ENCODE measurements at regions not wholly inside any gene's neighbourhood (a gene's known extent, or its start where the extent isn't known, plus 50 kb on each side); places are given as distances from the start of the nearest gene placed in this dataset.

DNA sequence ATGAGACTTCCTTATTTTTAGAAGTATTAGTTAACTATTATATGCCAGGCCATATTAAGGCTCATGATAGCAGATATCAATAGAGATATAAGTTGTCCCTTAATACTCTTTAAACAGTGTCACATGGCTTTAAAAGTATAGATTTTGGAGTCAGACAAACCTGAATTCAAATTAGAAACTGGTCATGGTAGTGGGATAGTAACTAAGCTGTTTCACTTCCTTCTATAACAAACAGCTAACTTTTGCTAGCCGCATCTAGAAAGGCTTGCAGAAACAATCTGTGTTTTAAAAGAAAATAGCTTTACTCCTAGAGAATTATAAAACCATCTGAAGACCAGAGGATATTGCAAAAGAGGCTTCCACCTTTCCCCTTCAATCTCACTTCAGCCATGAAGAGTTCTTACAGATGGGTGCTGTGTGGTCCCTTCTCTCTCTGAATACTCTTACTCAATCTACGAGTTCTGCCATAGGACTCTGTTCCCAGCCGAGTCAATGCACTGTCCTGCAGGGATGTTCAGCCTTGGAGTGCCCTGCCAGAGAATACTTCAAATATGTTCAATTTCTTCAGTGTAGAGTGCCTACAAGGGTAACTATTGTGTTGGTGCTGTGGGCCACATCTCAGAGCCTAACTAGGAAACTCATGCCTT lies 810.2 kb downstream of the EFNA5 start:
- intact Hi-C loops (cut with micrococcal nuclease): no loop called here
- no peaks in the 10 kb centered on the region for H3K36me3 Mint-ChIP-seq (ENCODE audit: low read depth)
- H3K4me1 Mint-ChIP-seq (ENCODE audit: low read depth): peaks cover 5% of the 10 kb centered on the region
- H3K27me3 Mint-ChIP-seq: no peaks in the 10 kb centered on the region
- no peak overlapping the region for H3K4me3 Mint-ChIP-seq
- H3K27ac Mint-ChIP-seq: no peak overlapping the region
- H3K9me3 Mint-ChIP-seq: no peaks in the 10 kb centered on the region

- H3K9me3 Mint-ChIP-seq: no peaks in the 10 kb centered on the region
- intact Hi-C loops (cut with micrococcal nuclease): no loop called here
- no peak overlapping the region for H3K27ac Mint-ChIP-seq
- no peaks in the 10 kb centered on the region for H3K36me3 Mint-ChIP-seq (ENCODE audit: low read depth)
- peaks cover 5% of the 10 kb centered on the region for H3K4me1 Mint-ChIP-seq (ENCODE audit: low read depth)
- no peaks in the 10 kb centered on the region for H3K27me3 Mint-ChIP-seq
- H3K4me3 Mint-ChIP-seq: no peak overlapping the region
These were observed 812.1 kb downstream of the EFNA5 start for GRCh38 chr5:106858616-106859015.

DNA sequence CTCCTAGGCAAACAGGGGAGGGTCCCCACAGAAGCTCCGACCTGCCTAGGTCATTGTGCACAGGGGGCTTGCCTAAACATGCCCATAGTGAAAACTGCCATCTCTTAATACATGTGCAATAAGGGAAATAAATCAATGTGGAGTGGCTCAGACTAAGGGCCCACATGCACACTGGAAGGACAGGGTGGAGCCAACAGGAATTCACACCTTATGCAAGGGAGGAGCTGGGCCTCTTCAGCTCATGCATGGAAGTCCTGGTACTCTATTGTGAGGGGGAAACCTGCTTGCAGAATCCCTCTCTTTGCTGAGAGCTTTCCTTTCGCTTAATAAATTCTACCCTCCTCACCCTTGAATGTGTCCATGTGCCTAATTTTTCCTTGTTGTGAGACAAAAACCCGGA lies 815.8 kb downstream of the EFNA5 start:
- Mint-ChIP-seq H3K4me1 (ENCODE audit: low read depth) (no peaks in the 10 kb centered on the region), H3K27ac (no peak overlapping the region), H3K4me3 (no peak overlapping the region), H3K36me3 (ENCODE audit: low read depth) (no peaks in the 10 kb centered on the region), H3K9me3 (no peaks in the 10 kb centered on the region), H3K27me3 (no peaks in the 10 kb centered on the region)
- intact Hi-C loops (cut with micrococcal nuclease): no loop called here

GRCh38 chr5:106854105-106854687 lies 816.5 kb downstream of the EFNA5 start:
- Mint-ChIP-seq H3K36me3 (ENCODE audit: low read depth) (no peaks in the 10 kb centered on the region), H3K4me3 (no peak overlapping the region), H3K4me1 (ENCODE audit: low read depth) (no peaks in the 10 kb centered on the region), H3K27me3 (no peaks in the 10 kb centered on the region), H3K27ac (no peak overlapping the region), H3K9me3 (no peaks in the 10 kb centered on the region)
- intact Hi-C loops (cut with micrococcal nuclease): no loop called here

GRCh38 chr5:106853266-106853665 lies 817.5 kb downstream of the EFNA5 start:
- H3K27ac Mint-ChIP-seq: no peak overlapping the region
- H3K4me1 Mint-ChIP-seq (ENCODE audit: low read depth): no peaks in the 10 kb centered on the region
- intact Hi-C loops (cut with micrococcal nuclease): no loop called here
- H3K9me3 Mint-ChIP-seq: no peaks in the 10 kb centered on the region
- no peaks in the 10 kb centered on the region for H3K27me3 Mint-ChIP-seq
- H3K4me3 Mint-ChIP-seq: no peak overlapping the region
- no peaks in the 10 kb centered on the region for H3K36me3 Mint-ChIP-seq (ENCODE audit: low read depth)

DNA sequence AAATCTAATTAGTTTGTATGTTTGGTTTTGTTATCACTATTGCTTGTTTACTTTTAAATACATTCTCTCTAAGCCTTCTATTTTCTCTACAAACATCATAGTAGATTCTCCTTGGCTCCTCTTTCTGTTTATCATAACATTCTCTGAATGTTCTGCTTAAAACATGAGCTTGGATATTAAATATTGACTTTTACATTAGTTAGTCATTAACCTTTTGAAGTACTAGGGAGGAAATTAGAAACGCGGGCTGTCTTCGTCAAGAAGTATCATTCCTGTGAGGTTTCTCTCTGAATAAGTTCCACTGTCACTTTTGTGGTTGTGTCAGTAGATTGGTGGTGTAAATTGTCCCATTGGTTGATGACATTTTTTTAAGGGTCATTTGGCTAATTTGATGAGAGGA lies 821.5 kb downstream of the EFNA5 start:
- Mint-ChIP-seq H3K9me3 (no peaks in the 10 kb centered on the region), H3K27me3 (no peaks in the 10 kb centered on the region), H3K4me3 (no peak overlapping the region), H3K36me3 (ENCODE audit: low read depth) (no peaks in the 10 kb centered on the region), H3K4me1 (ENCODE audit: low read depth) (no peaks in the 10 kb centered on the region), H3K27ac (no peak overlapping the region)
- intact Hi-C loops (cut with micrococcal nuclease): no loop called here

DNA sequence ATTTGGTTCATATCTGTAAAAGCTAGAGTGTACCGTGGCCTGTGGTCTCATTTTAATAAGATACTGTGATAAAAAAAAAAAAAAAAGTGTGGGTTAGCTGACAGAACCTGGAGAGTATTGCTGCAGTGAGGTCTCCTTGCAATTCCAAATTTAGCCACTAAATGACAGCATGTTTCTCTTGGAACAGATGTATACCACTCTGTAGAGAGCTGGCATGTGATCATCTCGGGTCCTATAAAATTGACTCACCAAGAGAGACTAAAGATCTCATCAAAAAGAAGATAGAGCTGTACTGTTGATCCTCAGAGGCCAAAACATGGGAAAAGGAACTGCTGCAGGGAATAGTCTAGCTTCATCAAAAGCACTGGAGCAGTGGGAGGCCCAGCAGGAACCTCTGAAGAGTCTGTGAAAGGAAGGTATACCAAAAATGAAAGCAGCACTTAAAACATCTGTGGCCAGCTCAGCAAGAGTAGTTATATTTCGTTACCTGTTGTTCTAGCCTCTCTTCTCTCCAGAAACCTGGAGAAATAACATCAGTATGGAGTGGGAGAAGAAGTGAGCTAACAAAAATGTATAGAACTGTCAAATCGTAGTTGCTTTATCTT lies 826.8 kb downstream of the EFNA5 start:
- intact Hi-C loops (cut with micrococcal nuclease): no loop called here
- Mint-ChIP-seq H3K36me3 (ENCODE audit: low read depth) (no peaks in the 10 kb centered on the region), H3K9me3 (peaks cover 12% of the 10 kb centered on the region), H3K27me3 (no peaks in the 10 kb centered on the region), H3K4me1 (ENCODE audit: low read depth) (no peaks in the 10 kb centered on the region), H3K27ac (no peak overlapping the region), H3K4me3 (no peak overlapping the region)

DNA sequence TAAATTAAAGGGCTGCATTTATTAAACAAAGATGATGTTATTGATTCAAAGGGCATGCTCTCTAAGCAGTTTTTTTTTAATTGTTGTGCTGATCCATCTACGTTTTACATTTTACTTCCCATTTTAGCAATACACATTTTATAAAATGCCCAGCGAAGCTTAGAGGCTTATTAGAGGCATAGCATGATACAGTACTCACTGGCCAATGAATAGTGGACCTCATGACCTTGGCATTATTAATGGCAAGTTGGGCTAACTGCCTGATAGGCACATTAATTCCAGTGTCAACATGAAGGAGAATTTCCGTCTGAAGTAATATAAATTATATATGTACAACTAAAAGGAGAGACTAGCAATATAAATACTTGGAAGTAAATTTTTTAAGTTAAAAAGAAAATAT lies 837.2 kb downstream of the EFNA5 start:
- Mint-ChIP-seq H3K4me3 (no peak overlapping the region), H3K36me3 (ENCODE audit: low read depth) (no peaks in the 10 kb centered on the region), H3K4me1 (ENCODE audit: low read depth) (no peaks in the 10 kb centered on the region), H3K9me3 (no peaks in the 10 kb centered on the region), H3K27me3 (no peaks in the 10 kb centered on the region), H3K27ac (no peak overlapping the region)
- intact Hi-C loops (cut with micrococcal nuclease): no loop called here

DNA sequence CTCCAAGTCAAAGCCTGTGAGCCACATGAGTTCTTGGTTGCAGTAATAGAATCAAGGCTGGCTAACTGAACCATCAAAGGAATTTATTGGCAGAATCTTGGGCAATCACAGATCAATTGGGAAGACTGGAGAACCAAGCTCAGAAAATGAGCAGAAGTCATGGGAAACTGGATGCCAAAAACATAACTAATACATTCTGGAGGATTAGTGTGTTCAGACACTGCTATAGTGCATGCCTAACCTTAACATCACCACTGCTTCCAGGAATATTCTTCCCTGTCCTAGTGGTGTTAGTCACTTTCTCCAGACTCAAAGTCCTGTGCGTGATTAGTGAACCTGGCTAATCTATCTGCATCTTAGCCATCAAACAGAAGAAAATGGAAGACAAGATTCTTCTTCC lies 843.7 kb downstream of the EFNA5 start:
- Mint-ChIP-seq H3K27me3 (no peaks in the 10 kb centered on the region), H3K27ac (no peak overlapping the region), H3K36me3 (ENCODE audit: low read depth) (no peaks in the 10 kb centered on the region), H3K9me3 (no peaks in the 10 kb centered on the region), H3K4me1 (ENCODE audit: low read depth) (no peaks in the 10 kb centered on the region), H3K4me3 (no peak overlapping the region)
- intact Hi-C loops (cut with micrococcal nuclease): no loop called here

DNA sequence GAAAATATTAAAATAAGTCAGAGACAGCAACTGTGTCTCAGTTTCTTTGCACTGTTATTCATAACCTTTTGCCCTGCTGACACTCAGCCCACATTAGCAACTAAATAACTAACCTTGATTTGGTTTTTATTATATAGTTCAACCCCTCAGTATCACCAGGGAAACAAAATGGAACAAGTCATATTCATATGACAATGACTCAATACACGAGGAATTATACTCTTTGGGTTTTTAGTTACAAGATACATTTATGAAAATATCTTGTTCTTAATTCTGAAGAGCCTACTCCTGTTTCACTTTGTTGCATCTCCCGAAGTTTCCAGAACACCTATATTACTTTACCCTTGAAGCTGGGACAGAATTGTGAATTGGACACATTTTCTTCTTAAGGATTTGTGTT lies 845.4 kb downstream of the EFNA5 start:
- H3K9me3 Mint-ChIP-seq: no peaks in the 10 kb centered on the region
- intact Hi-C loops (cut with micrococcal nuclease): no loop called here
- H3K27ac Mint-ChIP-seq: no peak overlapping the region
- no peak overlapping the region for H3K4me3 Mint-ChIP-seq
- H3K4me1 Mint-ChIP-seq (ENCODE audit: low read depth): no peaks in the 10 kb centered on the region
- H3K27me3 Mint-ChIP-seq: no peaks in the 10 kb centered on the region
- no peaks in the 10 kb centered on the region for H3K36me3 Mint-ChIP-seq (ENCODE audit: low read depth)

DNA sequence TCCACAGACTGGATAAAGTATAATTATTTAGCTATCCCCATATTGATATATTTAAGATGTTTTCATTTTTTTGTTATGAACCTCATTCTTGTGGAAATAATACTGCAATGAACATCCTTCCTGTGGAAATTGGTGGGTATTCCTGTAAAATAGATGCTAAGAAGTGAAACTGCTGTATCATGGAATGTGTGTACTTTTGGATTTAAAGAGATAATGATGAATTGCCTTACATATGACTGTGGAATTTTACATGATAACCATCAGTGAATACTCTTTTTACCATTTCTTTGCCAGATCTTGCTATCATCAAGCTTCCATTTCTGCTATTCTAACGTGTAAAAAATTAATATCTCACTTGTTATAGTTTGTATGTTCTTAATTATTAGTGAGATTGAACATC lies 847.9 kb downstream of the EFNA5 start:
- Mint-ChIP-seq H3K27ac (no peak overlapping the region), H3K36me3 (ENCODE audit: low read depth) (no peaks in the 10 kb centered on the region), H3K27me3 (no peaks in the 10 kb centered on the region), H3K9me3 (no peaks in the 10 kb centered on the region), H3K4me1 (ENCODE audit: low read depth) (no peaks in the 10 kb centered on the region), H3K4me3 (no peak overlapping the region)
- intact Hi-C loops (cut with micrococcal nuclease): no loop called here

- no peak overlapping the region for H3K27ac Mint-ChIP-seq
- H3K4me1 Mint-ChIP-seq (ENCODE audit: low read depth): no peaks in the 10 kb centered on the region
- H3K36me3 Mint-ChIP-seq (ENCODE audit: low read depth): no peaks in the 10 kb centered on the region
- intact Hi-C loops (cut with micrococcal nuclease): no loop called here
- H3K27me3 Mint-ChIP-seq: no peaks in the 10 kb centered on the region
- no peak overlapping the region for H3K4me3 Mint-ChIP-seq
- H3K9me3 Mint-ChIP-seq: no peaks in the 10 kb centered on the region
These were observed 852.2 kb downstream of the EFNA5 start for GRCh38 chr5:106818552-106818951.

- Mint-ChIP-seq H3K27me3 (no peaks in the 10 kb centered on the region), H3K4me3 (no peak overlapping the region), H3K4me1 (ENCODE audit: low read depth) (no peaks in the 10 kb centered on the region)
These were observed 855.8 kb downstream of the EFNA5 start for GRCh38 chr5:106814961-106815360.

GRCh38 chr5:106801554-106801953 lies 869.2 kb downstream of the EFNA5 start:
- H3K27ac Mint-ChIP-seq: no peak overlapping the region
- H3K27me3 Mint-ChIP-seq: no peaks in the 10 kb centered on the region
- H3K9me3 Mint-ChIP-seq: no peaks in the 10 kb centered on the region
- H3K4me3 Mint-ChIP-seq: no peak overlapping the region
- no peaks in the 10 kb centered on the region for H3K36me3 Mint-ChIP-seq (ENCODE audit: low read depth)
- intact Hi-C loops (cut with micrococcal nuclease): no loop called here
- no peaks in the 10 kb centered on the region for H3K4me1 Mint-ChIP-seq (ENCODE audit: low read depth)

More at GRCh38 chr5:106814961-106815360, 855.8 kb downstream of the EFNA5 start:
- Mint-ChIP-seq H3K27ac (no peak overlapping the region), H3K36me3 (ENCODE audit: low read depth) (no peaks in the 10 kb centered on the region), H3K9me3 (no peaks in the 10 kb centered on the region)
- intact Hi-C loops (cut with micrococcal nuclease): no loop called here

DNA sequence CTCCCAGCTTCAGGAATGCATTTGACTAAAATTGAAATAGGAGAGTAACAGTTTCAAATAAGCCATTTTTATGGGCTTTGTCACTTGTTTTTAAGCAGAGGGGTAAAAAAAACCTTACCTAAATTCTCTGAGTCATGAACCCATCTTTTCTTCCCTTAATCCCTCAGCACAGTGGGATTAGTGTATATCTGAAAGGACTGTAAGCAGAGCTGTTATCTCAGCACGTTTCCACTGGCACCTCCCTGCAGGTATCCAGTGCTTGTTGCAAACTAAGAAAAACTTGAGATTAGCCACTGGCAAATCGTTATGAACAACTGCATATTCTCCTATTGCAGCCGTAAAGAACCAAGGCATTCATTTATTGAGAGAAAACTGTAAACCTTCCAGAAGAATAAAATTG lies 872.7 kb downstream of the EFNA5 start:
- Mint-ChIP-seq H3K27me3 (no peaks in the 10 kb centered on the region), H3K27ac (no peak overlapping the region), H3K36me3 (ENCODE audit: low read depth) (no peaks in the 10 kb centered on the region), H3K4me1 (ENCODE audit: low read depth) (no peaks in the 10 kb centered on the region), H3K4me3 (no peak overlapping the region), H3K9me3 (no peaks in the 10 kb centered on the region)
- intact Hi-C loops (cut with micrococcal nuclease): no loop called here
